Fibroblast of pulmonary artery (primary cell): ENCODE measurements at regions not wholly inside any gene's neighbourhood (a gene's known extent, or its start where the extent isn't known, plus 50 kb on each side); places are given as distances from the start of the nearest gene placed in this dataset.

Experiments
- DNase-seq: peaks from one replicate; pipeline ENCODE4 v3.0.0-alpha.2; 2010; ENCODE audit warnings: low read depth
- H3K4me3 ChIP-seq: replicated peaks from 2 replicates; pipeline ENCODE4 v1.5.1; 2011; ENCODE audit warnings: low read depth, mild to moderate bottlenecking, control low read depth, low read length, moderate library complexity
- TF ChIP-seq, protein P1 (sequence below): IDR thresholded peaks from 2 replicates; pipeline ENCODE4 v1.5.1; 2011; ENCODE audit warnings: mild to moderate bottlenecking, control low read depth, low read length, inconsistent platforms; ENCODE audit errors: missing control alignments

DNA sequence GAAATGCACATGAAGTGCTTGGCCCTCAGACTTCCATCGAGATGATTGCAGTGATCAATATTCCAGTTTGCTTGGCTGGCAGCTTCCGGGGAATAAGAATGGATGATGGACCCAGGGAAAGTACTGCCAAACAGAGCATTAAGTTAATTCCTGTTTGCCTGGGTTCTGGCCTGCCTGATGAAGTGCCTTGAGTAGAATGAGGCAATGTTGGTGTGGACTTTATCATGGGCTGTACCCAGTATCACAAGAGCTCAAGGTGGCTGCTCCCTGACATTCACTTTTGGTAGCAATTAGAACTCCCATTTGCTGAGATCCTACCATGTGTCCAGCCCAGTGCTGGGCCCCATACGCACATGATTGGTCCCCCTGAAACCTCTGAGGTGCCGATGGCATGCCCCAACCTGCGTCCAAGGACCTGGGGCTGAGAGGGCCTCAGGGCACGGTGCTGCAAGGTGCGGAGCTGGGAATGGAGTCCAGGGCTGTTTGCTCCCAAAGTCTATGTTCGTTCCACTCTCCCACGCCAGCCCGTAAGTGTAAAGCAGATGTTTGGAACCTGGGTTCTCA, 80.7 kb downstream of the SLC25A47 start:
- H3K4me3 ChIP-seq = no peak overlapping the region
- TF ChIP-seq, protein P1, sequence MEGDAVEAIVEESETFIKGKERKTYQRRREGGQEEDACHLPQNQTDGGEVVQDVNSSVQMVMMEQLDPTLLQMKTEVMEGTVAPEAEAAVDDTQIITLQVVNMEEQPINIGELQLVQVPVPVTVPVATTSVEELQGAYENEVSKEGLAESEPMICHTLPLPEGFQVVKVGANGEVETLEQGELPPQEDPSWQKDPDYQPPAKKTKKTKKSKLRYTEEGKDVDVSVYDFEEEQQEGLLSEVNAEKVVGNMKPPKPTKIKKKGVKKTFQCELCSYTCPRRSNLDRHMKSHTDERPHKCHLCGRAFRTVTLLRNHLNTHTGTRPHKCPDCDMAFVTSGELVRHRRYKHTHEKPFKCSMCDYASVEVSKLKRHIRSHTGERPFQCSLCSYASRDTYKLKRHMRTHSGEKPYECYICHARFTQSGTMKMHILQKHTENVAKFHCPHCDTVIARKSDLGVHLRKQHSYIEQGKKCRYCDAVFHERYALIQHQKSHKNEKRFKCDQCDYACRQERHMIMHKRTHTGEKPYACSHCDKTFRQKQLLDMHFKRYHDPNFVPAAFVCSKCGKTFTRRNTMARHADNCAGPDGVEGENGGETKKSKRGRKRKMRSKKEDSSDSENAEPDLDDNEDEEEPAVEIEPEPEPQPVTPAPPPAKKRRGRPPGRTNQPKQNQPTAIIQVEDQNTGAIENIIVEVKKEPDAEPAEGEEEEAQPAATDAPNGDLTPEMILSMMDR = no peak
- no peak for DNase-seq

DNA sequence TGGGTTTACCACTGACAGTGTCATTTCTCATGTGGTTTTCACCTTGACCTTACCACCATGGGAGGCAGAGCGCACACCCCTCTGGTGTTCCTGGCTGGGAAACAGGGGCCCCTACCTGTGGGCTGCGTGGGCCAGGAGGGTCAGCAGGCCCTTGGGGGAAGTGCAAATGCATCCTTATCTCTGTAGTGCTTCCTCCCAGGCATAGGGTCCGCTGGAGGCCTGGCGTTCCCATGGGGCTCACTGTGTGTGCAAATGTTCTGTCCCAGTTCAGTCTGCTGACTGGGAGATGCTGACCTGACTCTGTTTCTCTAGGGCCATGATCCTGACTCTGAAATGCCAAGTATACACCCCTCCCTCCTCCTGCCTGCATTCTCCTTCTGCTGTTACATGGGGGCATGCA, 81.3 kb downstream of the SLC25A47 start:
- no peak for DNase-seq
- H3K4me3 ChIP-seq = no peak overlapping the region
- TF ChIP-seq, protein P1 = no peak

DNA sequence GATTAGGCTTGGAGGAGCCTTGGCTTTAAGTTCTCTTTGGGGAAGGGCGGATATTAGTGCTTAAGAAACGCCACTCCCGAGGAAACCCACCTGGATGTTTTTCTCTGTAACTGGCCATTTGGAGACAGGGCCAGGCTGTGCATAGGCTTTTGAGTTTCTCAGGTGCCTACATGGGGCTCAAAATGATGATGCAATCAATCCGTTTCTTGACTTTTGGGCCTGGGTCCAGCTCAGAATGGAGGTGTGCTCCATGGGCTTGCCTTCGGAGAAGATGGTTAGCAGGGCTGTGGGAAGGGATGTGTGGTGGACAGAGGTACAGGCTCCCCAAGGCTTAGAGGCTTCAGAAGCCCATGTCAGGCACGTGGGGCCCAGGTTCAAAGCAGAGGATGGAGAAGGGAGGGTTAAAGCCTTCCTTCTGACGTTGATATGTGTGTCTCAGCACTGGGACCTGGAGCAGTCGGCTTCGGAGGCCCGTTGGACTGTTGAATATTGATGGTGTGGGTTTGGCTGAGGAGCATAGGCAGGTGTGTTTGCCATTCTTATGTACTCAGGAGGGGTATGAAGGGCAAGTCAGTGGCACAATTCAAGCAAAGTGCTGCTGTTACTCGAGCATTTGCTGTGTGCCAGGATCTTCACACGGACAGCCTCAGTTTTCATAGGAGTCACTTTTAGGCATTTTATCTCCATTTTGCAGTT, 82.8 kb downstream of the SLC25A47 start:
- DNase-seq = no peak
- TF ChIP-seq, protein P1 = no peak
- H3K4me3 ChIP-seq = no peak overlapping the region

DNA sequence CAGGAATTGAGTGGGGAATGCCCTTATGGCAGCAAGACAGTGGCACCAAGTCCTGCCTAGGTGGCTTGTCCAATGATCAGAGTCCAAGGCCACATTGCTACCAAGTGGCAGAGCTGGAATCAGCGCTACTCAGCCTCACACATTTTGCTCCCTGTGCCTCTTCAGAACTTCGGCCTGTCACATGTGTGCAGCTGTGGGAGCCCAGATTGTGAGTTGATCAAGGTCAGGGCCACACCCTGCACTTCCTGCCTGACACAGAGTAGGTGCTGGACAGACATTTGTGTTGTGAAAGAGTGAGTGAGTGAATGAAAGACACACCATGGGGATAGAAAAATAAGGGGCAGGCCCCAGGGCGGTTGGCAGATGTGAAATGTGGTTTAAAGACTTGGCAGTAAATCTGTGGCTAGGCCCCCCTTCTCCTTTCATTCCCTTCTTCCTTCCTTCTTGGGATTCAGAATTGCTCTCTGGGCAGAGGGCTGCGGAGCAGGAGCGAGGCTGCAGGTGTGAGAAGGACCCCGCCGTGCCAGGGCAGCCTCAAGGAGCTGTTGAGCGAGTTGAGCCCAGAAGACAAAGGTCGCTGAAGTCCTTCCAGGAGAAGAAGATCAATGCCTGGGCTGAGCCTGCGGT, 83.5 kb downstream of the SLC25A47 start:
- DNase-seq = peak; percentile 17
- TF ChIP-seq, protein P1 = no peak
- no peak overlapping the region for H3K4me3 ChIP-seq

DNA sequence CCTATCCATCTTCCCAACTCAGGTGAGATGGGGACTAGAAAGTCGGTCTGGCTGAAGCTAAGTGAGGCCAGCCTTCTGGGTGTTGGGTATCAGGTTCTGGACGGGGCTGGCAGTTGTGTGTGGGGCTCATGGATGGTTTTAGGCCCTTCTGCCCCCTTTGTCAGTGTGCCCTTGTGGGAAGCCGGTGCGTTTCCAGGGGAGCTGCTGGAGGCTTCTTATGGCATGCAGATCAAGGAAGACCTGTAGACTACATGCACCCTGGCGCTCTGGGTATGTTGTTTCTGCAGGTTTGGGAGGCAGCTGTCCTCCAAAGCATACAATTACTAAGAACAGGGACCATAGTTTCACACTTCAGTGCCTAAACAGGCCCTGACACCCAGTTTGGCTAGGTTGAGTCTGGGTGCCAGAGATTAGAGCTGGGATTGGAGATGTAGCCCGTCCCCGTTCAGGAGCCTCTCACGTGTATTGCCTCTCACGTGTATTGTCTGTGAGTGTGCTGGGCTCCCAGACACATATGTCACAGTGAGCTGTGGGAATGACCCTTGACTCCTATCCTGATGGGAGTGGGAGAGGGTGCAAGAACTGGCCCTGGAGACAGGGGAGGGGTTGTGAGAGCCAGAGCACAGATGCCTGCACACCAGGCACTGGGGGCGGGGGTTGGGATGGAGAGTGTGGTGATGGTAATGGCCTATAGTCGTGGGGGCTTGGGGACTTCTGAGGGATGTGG, 84.4 kb downstream of the SLC25A47 start:
- no peak overlapping the region for H3K4me3 ChIP-seq
- DNase-seq = no peak
- TF ChIP-seq, protein P1 = no peak

DNA sequence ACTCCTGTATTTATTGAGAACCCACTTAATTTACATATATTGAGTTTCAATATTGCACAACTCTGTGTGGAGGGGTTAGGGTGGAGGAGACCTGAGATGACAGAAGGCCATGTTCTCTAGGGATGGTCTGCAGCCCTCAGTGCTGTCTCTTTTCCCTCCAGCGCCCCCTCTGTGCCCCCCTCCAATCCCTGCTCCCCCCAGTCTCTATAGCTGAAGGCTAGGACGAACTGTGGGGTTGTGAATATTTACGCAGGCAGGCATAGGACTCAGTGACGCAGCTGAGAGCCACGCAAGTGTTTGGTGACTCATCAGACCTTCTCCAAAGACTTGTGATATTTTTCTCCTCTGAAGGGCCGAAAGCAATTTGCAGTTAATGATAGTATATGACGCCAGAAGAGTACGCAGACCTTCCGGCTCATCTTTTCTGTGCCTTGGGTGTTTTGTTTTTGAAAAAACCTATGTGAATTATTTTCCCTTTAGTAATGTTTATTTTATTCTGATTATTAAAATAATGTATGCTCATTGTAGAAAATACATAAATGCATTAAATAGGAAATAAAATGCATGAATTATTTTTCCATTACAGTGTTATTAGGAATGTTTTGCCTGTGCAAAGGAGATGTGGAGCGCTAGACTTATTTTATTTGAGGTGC, 85.3 kb downstream of the SLC25A47 start:
- peak; percentile 79 for DNase-seq
- H3K4me3 ChIP-seq = no peak overlapping the region
- TF ChIP-seq, protein P1 = no peak
